ENCODE measurements at regions not wholly inside any gene's neighbourhood (a gene's known extent, or its start where the extent isn't known, plus 50 kb on each side); places are given as distances from the start of the nearest gene placed in this dataset.

DNA sequence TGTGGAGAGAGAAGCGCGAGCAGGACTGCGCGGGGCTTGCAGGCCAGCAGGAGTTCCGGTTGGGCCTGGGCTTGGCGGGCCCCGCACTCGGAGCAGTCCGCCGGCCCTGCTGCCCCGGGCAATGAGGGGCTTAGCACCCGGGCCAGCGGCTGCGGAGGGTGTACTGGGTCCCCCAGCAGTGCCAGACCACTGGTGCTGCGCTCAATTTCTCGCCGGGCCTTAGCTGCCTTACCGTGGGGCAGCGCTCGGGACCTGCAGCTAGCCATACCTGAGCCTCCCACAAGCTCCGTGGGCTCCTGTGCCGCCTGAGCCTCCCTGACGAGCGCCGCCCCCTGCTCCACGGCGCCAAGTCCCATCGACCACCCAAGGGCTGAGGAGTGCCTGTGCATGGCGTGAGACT, 89.0 kb upstream of the MBOAT1 start:
- Histone ChIP-seq H3K27ac (no peak overlapping the region), H3K4me3 (no peak overlapping the region), H3K9me3 (no peaks in the 10 kb centered on the region), H3K27me3 (no peaks in the 10 kb centered on the region), H3K4me1 (no peaks in the 10 kb centered on the region), H3K36me3 (no peaks in the 10 kb centered on the region)
- intact Hi-C loops (cut with DNase I; ENCODE audit: low total_unique reads) = no loop called here
- in situ Hi-C loops (cut with MboI; ENCODE audit: low sequenced_read_pairs in 4 of 4) = no loop called here
- DNase-seq (no peak), ATAC-seq (no peak)
- TF ChIP-seq POLR2A (IDR thresholded peaks at IDR 0.05) = no peak
- TF ChIP-seq, protein P1, sequence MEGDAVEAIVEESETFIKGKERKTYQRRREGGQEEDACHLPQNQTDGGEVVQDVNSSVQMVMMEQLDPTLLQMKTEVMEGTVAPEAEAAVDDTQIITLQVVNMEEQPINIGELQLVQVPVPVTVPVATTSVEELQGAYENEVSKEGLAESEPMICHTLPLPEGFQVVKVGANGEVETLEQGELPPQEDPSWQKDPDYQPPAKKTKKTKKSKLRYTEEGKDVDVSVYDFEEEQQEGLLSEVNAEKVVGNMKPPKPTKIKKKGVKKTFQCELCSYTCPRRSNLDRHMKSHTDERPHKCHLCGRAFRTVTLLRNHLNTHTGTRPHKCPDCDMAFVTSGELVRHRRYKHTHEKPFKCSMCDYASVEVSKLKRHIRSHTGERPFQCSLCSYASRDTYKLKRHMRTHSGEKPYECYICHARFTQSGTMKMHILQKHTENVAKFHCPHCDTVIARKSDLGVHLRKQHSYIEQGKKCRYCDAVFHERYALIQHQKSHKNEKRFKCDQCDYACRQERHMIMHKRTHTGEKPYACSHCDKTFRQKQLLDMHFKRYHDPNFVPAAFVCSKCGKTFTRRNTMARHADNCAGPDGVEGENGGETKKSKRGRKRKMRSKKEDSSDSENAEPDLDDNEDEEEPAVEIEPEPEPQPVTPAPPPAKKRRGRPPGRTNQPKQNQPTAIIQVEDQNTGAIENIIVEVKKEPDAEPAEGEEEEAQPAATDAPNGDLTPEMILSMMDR (IDR thresholded peaks at IDR 0.05 in 4 of 5, conservative IDR thresholded peaks at IDR 0.05 in 1 of 5) = no peak

DNA sequence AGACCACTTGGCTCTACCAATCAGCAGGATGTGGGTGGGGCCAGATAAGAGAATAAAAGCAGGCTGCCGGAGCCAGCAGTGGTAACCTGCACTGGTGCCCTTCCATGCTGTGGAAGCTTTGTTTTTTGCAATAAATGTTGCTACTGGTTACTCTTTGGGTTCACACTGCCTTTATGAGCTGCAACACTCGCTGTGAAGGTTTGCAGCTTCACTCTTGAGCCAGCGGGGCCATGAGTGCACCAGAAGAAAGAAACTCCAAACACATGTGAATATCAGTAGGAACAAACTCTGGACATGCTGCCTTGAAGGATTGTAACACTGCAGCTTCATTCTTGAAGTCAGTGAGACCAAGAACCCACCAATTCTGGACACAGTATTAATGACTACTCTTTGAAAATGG, 89.9 kb upstream of the MBOAT1 start:
- H3K9me3 ChIP-seq = no peaks in the 10 kb centered on the region
- TF ChIP-seq POLR2A (IDR thresholded peaks at IDR 0.05) = no peak
- TF ChIP-seq, protein P1 (IDR thresholded peaks at IDR 0.05 in 4 of 5, conservative IDR thresholded peaks at IDR 0.05 in 1 of 5) = no peak
- in situ Hi-C loops (cut with MboI; ENCODE audit: low sequenced_read_pairs in 4 of 4) (no loop called here), intact Hi-C loops (cut with DNase I; ENCODE audit: low total_unique reads) (no loop called here)
- no peaks in the 10 kb centered on the region for H3K4me1 ChIP-seq
- DNase-seq (no peak), ATAC-seq (no peak)
- H3K4me3 ChIP-seq = no peak overlapping the region
- no peak overlapping the region for H3K27ac ChIP-seq
- no peaks in the 10 kb centered on the region for H3K36me3 ChIP-seq
- H3K27me3 ChIP-seq = no peaks in the 10 kb centered on the region

DNA sequence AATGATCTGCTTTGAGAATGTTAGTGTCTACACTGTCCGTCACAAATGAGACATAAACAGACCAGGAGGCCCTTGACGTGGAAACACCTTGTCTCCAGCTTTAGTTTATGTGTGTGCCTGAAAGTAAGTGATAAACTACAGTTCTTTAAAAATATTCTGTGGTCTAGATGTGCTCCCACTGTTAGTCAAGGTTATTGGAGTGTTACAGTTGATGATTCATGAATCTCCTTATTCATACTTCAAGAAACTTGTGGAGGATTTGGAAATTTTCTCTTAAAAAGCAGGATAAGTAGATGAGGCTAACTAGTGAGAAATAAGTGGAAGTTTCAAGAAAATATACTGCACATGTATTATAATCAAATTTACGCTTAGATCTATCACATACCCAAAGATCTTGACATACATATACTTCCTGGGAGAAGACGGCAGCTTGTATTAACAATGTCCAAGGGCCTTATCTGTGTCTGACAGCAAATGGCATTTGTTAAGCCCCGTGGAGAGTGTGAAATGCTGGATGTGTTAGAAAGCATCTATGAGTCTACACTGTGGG, 90.5 kb upstream of the MBOAT1 start:
- Histone ChIP-seq H3K36me3 (no peaks in the 10 kb centered on the region), H3K27me3 (no peaks in the 10 kb centered on the region), H3K4me1 (no peaks in the 10 kb centered on the region), H3K9me3 (no peaks in the 10 kb centered on the region), H3K27ac (no peak overlapping the region), H3K4me3 (no peak overlapping the region)
- in situ Hi-C loops (cut with MboI; ENCODE audit: low sequenced_read_pairs in 4 of 4) = no loop called here
- no peak for TF ChIP-seq POLR2A (IDR thresholded peaks at IDR 0.05)
- TF ChIP-seq, protein P1 (IDR thresholded peaks at IDR 0.05 in 4 of 5, conservative IDR thresholded peaks at IDR 0.05 in 1 of 5) = no peak
- intact Hi-C loops (cut with DNase I; ENCODE audit: low total_unique reads) = no loop called here
- DNase-seq (no peak), ATAC-seq (no peak)

DNA sequence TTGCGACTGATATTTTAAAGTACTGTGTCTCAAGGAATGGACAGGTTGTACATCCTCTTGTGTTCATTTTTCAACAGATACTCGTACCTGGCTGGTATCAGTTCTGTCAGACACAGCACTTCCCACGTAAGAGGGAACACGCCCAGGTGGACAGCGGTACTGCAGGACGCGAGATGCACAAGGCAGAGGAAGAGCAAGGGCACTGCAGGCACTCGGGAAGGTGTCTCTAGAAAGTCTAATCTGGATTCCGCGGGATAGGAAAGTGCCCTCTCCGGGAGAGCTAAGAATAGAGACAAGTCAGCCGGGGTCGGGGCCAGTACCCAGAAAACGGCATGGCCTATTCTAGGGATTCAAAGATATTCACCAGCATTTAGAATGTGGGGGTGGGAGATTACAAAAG, 94.2 kb upstream of the MBOAT1 start:
- Histone ChIP-seq H3K27me3 (no peaks in the 10 kb centered on the region), H3K27ac (no peak overlapping the region), H3K4me3 (no peak overlapping the region), H3K4me1 (no peaks in the 10 kb centered on the region), H3K9me3 (no peaks in the 10 kb centered on the region), H3K36me3 (no peaks in the 10 kb centered on the region)
- DNase-seq (no peak), ATAC-seq (no peak)
- in situ Hi-C loops (cut with MboI; ENCODE audit: low sequenced_read_pairs in 4 of 4) (no loop called here), intact Hi-C loops (cut with DNase I; ENCODE audit: low total_unique reads) (no loop called here)
- TF ChIP-seq POLR2A (IDR thresholded peaks at IDR 0.05) = no peak
- TF ChIP-seq, protein P1 (IDR thresholded peaks at IDR 0.05 in 4 of 5, conservative IDR thresholded peaks at IDR 0.05 in 1 of 5) = no peak

DNA sequence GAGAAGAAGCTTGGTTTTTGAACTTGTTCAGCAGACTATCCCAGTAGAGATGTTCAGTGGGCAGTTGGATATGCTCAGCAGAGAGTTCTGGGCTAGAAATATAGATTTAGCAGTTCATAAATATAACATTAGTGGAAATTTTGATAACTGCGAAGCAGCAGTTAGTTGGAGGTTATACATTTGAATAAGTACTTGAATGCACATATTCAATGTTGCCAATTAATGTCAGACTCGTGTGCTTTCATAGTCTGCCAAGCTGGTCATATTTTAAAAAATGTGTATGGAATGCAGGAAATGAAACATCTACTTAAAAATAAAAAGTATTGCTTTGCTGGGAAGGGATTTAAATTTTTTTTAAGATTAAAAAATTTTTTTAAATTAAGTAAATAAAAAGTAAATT, 92.5 kb upstream of the E2F3 start:
- in situ Hi-C loops (cut with MboI; ENCODE audit: low sequenced_read_pairs in 4 of 4) = no loop called here
- no peak for TF ChIP-seq POLR2A (IDR thresholded peaks at IDR 0.05)
- TF ChIP-seq, protein P1 (IDR thresholded peaks at IDR 0.05 in 4 of 5, conservative IDR thresholded peaks at IDR 0.05 in 1 of 5) = no peak
- no peaks in the 10 kb centered on the region for H3K36me3 ChIP-seq
- no peak for ATAC-seq
- H3K4me3 ChIP-seq = no peak overlapping the region
- intact Hi-C loops (cut with DNase I; ENCODE audit: low total_unique reads) = no loop called here
- no peak for DNase-seq
- H3K27me3 ChIP-seq = no peaks in the 10 kb centered on the region
- H3K9me3 ChIP-seq = no peaks in the 10 kb centered on the region
- H3K4me1 ChIP-seq = peaks cover 0 to 8% of the 10 kb centered on the region in 2 donors
- H3K27ac ChIP-seq = no peak overlapping the region

Data from gastrocnemius medialis (tissue), 4 donors.